ENCODE measurements at regions not wholly inside any gene's neighbourhood (a gene's known extent, or its start where the extent isn't known, plus 50 kb on each side); places are given as distances from the start of the nearest gene placed in this dataset.

- TF ChIP-seq DZIP1 (CRISPR knock-in tag; IDR thresholded peaks at IDR 0.05), result no peak
- TF ChIP-seq SOX6 (IDR thresholded peaks at IDR 0.05), result no peak
- TF ChIP-seq SOX6 (CRISPR knock-in tag; IDR thresholded peaks at IDR 0.05), result no peak
- TF ChIP-seq IRF9 (CRISPR knock-in tag; IDR thresholded peaks at IDR 0.05; ENCODE audit: borderline replicate concordance), result no peak
- TF ChIP-seq LRRFIP1 (CRISPR knock-in tag; conservative IDR thresholded peaks at IDR 0.05), result no peak
These were observed 1624.4 kb downstream of the GRIK2 start (continued) for GRCh38 chr6:103017878-103018277.

GRCh38 chr6:103011605-103012004, 1618.1 kb downstream of the GRIK2 start:
- TF ChIP-seq HIVEP1 (CRISPR knock-in tag; IDR thresholded peaks at IDR 0.05), result no peak
- Histone ChIP-seq H3K9me3 (ENCODE audit: low read length) (no peaks in the 10 kb centered on the region), H3K9ac (ENCODE audit: insufficient read depth, low read depth, low read length) (no peak overlapping the region), H3K4me3 (replicated peaks in 1 of 3; ENCODE audit: insufficient read depth in 1 of 3, low read depth in 2 of 3, low read length in 3 of 3) (no peak overlapping the region), H3K36me3 (replicated peaks in 1 of 2; ENCODE audit: control insufficient read depth in 1 of 2, insufficient read depth in 2 of 2, low read length in 2 of 2) (no peaks in the 10 kb centered on the region), H4K20me1 (ENCODE audit: insufficient read depth, low read length) (no peaks in the 10 kb centered on the region), H3K27ac (ENCODE audit: extremely low read length, insufficient read depth, low read length) (no peak overlapping the region), H3K4me1 (ENCODE audit: insufficient read depth, low read length) (no peaks in the 10 kb centered on the region), H3K79me2 (ENCODE audit: insufficient read depth, low read length) (no peaks in the 10 kb centered on the region), H2AFZ (ENCODE audit: low read length) (no peak overlapping the region), H3K4me2 (ENCODE audit: low read depth, low read length) (no peak overlapping the region), H3K27me3 (ENCODE audit: control insufficient read depth in 1 of 2, insufficient read depth in 2 of 2, low read length in 2 of 2) (no peaks in the 10 kb centered on the region)
- DNase-seq (ENCODE audit: low spot score), result no peak
- intact Hi-C loops (cut with micrococcal nuclease; ENCODE audit: unreplicated experiment) (no loop called here), in situ Hi-C loops (cut with HindIII; ENCODE audit: extremely low pct_ligation_motif_present, low pct_unique_long_range_greater_than_20kb) (no loop called here)
- FAIRE-seq, result no peak
- no TSS peak for BruUV-seq (replicated peaks)
- CTCF ChIA-PET (ENCODE audit: low intra/inter-chr PET ratio, low total read pairs), result no interaction called here
- ATAC-seq, result no peak
- POLR2A ChIA-PET, result no interaction called here
- 0% methylated on average over 2 of the region's 2 CpGs for WGBS (ENCODE audit: low lambda C conversion rate)

Data from HepG2 (cell line).